ENCODE measurements at regions not wholly inside any gene's neighbourhood (a gene's known extent, or its start where the extent isn't known, plus 50 kb on each side); places are given as distances from the start of the nearest gene placed in this dataset.

GRCh38 chr2:187232749-187233148 lies 215.3 kb downstream of the CALCRL start:
- no peak for ATAC-seq
- intact Hi-C loops (cut with DNase I), result no loop called here
- Histone ChIP-seq H3K9me3 (no peaks in the 10 kb centered on the region), H3K27ac (no peak overlapping the region), H3K36me3 (no peaks in the 10 kb centered on the region), H3K4me1 (no peaks in the 10 kb centered on the region), H3K4me3 (no peak overlapping the region), H3K27me3 (no peaks in the 10 kb centered on the region)
- TF ChIP-seq, protein P1, sequence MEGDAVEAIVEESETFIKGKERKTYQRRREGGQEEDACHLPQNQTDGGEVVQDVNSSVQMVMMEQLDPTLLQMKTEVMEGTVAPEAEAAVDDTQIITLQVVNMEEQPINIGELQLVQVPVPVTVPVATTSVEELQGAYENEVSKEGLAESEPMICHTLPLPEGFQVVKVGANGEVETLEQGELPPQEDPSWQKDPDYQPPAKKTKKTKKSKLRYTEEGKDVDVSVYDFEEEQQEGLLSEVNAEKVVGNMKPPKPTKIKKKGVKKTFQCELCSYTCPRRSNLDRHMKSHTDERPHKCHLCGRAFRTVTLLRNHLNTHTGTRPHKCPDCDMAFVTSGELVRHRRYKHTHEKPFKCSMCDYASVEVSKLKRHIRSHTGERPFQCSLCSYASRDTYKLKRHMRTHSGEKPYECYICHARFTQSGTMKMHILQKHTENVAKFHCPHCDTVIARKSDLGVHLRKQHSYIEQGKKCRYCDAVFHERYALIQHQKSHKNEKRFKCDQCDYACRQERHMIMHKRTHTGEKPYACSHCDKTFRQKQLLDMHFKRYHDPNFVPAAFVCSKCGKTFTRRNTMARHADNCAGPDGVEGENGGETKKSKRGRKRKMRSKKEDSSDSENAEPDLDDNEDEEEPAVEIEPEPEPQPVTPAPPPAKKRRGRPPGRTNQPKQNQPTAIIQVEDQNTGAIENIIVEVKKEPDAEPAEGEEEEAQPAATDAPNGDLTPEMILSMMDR (IDR thresholded peaks at IDR 0.05), result no peak
- DNase-seq, result no peak

GRCh38 chr2:187230088-187230487 lies 218.0 kb downstream of the CALCRL start:
- Histone ChIP-seq H3K9me3 (no peaks in the 10 kb centered on the region), H3K36me3 (no peaks in the 10 kb centered on the region), H3K4me1 (no peaks in the 10 kb centered on the region), H3K4me3 (no peak overlapping the region), H3K27me3 (no peaks in the 10 kb centered on the region), H3K27ac (no peak overlapping the region)
- DNase-seq (no peak), ATAC-seq (no peak)
- intact Hi-C loops (cut with DNase I), result no loop called here
- TF ChIP-seq, protein P1 (IDR thresholded peaks at IDR 0.05), result no peak

DNA sequence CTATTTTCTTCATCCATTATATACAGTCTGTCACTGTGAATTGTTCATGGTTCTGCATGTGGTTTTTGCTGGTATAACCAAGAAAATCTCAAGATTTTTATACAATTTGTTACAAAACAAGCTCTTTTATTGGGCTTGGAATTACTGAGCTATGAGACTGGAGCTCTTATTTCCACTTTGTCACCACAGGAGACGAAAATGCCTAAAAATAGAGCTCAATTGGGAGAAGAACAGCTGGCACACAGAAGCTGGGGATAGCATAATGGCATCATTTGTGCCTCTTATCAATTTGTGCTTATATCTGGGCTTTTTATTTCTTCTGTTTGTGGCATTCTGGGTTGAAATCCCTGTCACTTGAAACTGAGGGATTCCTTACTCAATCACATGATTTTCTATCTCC lies 219.1 kb downstream of the CALCRL start:
- intact Hi-C loops (cut with DNase I), result no loop called here
- ATAC-seq (no peak), DNase-seq (no peak)
- TF ChIP-seq, protein P1 (IDR thresholded peaks at IDR 0.05), result no peak
- Histone ChIP-seq H3K4me3 (no peak overlapping the region), H3K27me3 (no peaks in the 10 kb centered on the region), H3K27ac (no peak overlapping the region), H3K9me3 (no peaks in the 10 kb centered on the region), H3K4me1 (no peaks in the 10 kb centered on the region), H3K36me3 (no peaks in the 10 kb centered on the region)

GRCh38 chr2:187224989-187225388 lies 223.1 kb downstream of the CALCRL start:
- DNase-seq (no peak), ATAC-seq (no peak)
- H3K36me3 ChIP-seq, result no peaks in the 10 kb centered on the region
- H3K9me3 ChIP-seq, result no peaks in the 10 kb centered on the region
- H3K4me1 ChIP-seq, result no peaks in the 10 kb centered on the region
- intact Hi-C loops (cut with DNase I), result no loop called here
- TF ChIP-seq, protein P1 (IDR thresholded peaks at IDR 0.05), result no peak
- H3K4me3 ChIP-seq, result no peak overlapping the region
- H3K27me3 ChIP-seq, result no peaks in the 10 kb centered on the region
- H3K27ac ChIP-seq, result no peak overlapping the region

DNA sequence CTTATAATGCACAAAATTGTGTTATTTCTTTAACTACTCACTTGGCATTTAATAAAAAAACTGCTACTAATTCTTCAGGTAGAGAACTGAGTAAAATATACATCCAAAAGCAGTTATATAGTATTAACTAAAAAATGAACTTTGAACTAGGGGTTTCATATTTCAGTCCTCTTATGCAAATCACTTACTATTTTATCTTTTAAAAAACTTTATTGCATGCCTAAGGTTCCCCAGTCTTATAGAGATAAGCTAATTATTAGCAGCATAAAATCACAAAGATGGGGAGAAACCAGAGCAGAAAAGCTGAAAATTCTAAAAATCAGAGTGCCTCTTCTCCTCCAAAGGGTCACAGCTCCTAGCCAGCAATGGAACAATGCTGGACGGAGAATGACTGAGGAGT lies 228.0 kb downstream of the CALCRL start:
- H3K27ac ChIP-seq, result no peak overlapping the region
- intact Hi-C loops (cut with DNase I), result no loop called here

More for the DNA sequence above, 228.0 kb downstream of the CALCRL start:
- TF ChIP-seq, protein P1 (IDR thresholded peaks at IDR 0.05), result no peak
- H3K9me3 ChIP-seq, result no peaks in the 10 kb centered on the region
- ATAC-seq (no peak), DNase-seq (no peak)
- no peaks in the 10 kb centered on the region for H3K36me3 ChIP-seq
- no peaks in the 10 kb centered on the region for H3K4me1 ChIP-seq
- H3K4me3 ChIP-seq, result no peak overlapping the region
- no peaks in the 10 kb centered on the region for H3K27me3 ChIP-seq
